Medulla oblongata (tissue), 1 donor: ENCODE measurements at regions not wholly inside any gene's neighbourhood (a gene's known extent, or its start where the extent isn't known, plus 50 kb on each side); places are given as distances from the start of the nearest gene placed in this dataset.

Experiments
- DNase-seq: peaks from one replicate; pipeline ENCODE4 v3.0.0-alpha.2; 2015; ENCODE audit errors: extremely low spot score

GRCh38 chr15:98025237-98025636 lies 64.7 kb downstream of the ARRDC4 start:
- no peak for DNase-seq

DNA sequence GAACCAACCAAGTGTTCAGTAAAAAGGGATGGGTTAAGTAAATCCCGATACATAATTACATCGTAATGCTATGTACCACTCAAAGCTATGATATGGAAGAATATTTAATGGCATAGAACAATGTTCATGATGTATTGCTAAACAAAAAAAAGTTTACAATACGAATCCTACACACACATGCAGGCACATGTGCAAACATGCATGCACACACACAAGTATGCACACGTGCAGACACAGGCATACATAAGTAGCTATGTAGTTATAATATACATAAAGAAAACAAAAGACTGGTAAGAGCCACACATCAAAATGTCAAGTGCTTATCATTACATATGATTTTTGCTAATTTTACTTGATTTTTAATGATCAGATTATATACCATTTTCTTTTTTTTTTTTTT lies 74.2 kb downstream of the ARRDC4 start:
- DNase-seq, result no peak

DNA sequence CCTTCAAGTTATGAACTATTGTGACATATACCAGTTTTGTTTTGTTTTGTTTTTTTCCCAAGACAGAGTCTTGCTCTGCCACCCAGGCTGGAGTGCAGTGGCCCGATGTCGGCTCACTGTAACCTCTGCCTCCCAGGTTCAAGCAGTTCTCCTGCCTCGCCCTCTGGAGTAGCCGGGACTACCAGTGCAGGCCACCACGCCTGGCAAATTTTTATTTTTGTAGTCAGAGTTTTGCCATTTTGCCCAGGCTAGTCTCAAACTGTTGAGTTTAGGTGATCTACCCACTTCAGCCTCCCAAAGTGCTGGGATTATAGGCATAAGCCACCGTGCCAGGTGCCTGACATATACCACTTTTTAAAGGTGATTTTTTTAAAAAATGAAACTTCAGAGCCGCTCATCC lies 74.6 kb downstream of the ARRDC4 start:
- no peak for DNase-seq

GRCh38 chr15:98035577-98036010 lies 75.1 kb downstream of the ARRDC4 start:
- no peak for DNase-seq

GRCh38 chr15:98039596-98039995 lies 79.1 kb downstream of the ARRDC4 start:
- DNase-seq, result no peak

- DNase-seq, result no peak
Observed at GRCh38 chr15:98040146-98040545, 79.6 kb downstream of the ARRDC4 start.

DNA sequence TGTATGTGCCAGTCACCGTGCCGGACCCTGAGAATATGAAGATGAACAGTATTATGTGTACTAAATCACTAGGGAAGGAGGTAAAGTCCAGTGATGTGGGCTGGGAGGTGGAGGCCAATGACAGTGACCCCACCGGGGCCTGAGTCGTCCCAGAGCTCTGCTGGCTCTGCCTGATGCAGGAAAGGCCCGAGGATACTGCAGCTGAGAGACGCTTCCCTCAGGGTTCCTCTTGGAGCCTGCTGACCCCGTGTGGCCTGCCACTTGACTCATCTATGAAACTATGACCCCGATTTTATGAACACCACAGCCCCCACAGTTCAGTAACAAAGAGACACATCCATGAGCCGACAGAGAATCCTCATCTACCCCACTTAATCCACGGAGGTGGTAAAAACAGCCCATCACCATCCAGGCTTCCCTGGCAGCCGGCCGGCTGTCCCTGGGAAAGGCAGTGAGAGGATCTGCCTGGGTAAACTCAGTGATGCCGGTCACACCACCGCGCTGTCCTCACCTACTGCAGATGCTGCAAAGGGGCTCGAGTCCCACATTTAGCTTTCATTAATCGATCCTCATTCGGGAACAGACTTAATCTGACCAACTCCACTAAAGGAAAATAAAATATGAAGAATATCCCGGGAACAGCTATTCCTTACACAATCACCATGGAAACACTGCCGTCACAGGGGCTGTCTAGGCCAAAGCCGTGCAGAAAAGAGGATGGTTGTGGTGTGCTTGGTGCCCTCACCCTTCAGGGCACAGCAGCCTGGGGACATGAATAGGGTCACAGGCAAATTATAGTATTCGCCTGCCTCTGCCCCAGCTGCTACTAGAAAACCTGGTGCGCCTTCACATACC lies 82.9 kb downstream of the ARRDC4 start:
- peak; percentile 22 for DNase-seq

- no peak for DNase-seq
Observed at GRCh38 chr15:98051734-98052133, 91.2 kb downstream of the ARRDC4 start.

GRCh38 chr15:98057453-98057852 lies 97.0 kb downstream of the ARRDC4 start:
- DNase-seq, result no peak

DNA sequence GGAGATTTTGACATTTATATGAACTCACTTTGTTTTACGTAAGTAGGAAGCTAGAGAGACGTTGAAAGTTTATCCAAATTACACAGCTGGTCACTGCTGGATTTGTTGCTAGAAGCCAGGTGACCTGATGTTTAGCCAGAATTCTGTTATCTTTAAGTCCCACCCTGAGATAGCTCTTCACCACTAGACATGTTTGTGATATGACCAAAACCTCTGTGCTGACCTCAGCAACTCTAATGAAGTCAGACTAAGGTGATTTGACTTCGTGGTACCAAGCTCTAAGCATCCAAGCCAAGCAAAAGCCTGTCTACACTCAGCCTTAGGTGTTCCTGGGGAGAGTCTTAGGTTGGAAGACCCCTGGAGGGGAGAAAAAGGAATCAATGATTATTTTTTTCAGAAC lies 102.4 kb downstream of the ARRDC4 start:
- no peak for DNase-seq

DNA sequence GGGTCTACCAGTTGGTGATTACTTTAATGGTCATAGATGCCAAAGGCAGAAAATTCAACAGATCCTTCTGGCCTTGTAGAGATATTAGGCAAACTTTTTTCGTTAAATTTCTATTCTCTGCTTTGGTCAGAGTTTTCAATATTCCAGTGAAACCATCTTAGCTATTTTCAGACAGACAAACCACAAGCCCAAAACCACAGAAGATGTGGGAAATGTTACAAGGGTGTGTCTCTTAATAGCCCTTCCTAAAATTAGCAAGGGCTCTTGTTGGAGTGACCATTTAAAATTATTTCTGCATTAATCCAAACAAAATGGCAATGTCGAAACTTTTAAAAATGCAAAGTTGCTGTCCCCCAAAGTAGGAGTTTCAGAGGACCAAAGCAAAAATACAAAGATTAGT lies 102.8 kb downstream of the ARRDC4 start:
- DNase-seq, result no peak

- no peak for DNase-seq
Observed at GRCh38 chr15:98063871-98064270, 103.4 kb downstream of the ARRDC4 start.

- no peak for DNase-seq
Observed at GRCh38 chr15:98067339-98067738, 106.8 kb downstream of the ARRDC4 start.

GRCh38 chr15:98069256-98069655 lies 108.8 kb downstream of the ARRDC4 start:
- DNase-seq, result no peak

GRCh38 chr15:98070137-98070536 lies 109.6 kb downstream of the ARRDC4 start:
- no peak for DNase-seq

DNA sequence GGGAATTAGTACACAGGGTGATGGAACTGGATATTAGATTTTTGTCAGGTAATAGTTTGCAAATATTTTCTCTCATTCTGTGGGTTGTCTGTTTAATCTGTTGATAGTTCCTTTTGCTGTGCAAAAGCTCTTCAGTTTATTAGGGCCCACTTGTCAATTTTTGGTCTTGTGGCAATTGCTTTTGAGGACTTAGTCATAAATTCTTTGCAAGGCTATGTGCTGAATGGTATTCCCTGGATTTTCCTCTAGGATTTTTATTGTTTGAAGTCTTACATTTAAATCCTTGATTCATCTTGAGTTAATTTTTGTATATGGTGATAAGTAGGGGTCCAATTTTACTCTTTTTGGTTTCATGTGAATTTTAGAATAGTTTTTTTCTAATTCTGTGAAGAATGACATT lies 111.3 kb downstream of the ARRDC4 start:
- no peak for DNase-seq

DNA sequence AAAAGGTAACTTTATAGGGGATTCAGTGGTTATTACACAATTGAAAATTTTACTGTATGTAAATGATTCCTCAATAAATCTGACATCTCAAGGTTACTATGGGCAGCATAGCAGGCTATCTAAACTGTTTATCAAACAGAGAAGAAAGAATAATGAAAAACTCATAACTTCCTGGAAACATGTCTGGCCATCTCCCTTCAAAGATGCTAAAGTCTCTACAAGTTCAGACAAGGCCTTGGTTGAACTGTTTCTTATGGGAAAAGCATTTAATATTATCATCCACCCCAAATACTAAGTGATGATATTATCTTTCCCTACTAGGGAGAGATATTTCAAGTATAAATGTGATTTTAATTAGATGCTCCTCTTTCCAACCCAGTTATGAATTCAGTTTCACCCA lies 114.9 kb downstream of the ARRDC4 start:
- no peak for DNase-seq

DNA sequence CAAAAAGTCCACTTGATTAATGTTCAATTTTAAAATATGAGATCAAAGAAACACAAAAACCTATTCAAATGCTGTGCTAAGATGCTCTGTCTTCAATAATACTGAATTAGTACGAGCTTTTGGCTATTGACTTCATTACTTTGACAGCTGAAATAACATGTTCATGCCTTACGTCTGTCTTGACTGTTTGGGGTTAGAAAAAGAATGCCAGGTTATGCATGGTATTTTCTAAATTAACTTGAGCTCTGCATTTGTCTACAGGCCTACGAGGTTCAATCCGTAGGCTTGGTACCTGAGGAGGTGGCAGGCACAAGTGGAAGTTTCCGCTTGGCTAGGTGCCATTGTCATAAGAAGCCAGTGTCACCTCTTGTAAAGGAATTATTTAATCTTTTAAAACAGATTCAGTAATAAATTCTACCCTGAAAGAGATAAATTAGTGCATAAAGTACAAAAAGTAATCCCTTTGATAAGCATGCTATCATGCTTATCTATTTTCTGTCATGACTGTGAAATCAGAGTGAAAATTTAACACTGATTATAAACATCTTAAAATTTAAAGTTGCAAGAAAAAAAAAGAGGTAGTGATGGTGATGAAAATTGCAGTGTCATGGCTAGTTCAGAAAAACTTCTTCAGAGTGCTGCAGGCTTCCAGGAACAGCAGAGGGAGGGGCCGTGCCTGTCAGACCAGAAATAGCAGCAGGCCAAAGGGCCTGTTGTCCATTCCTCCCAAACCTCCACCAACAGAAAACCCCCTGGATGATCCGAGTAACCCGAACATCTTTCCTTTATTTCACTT lies 115.7 kb downstream of the ARRDC4 start:
- peak; percentile 14 for DNase-seq

- DNase-seq, result no peak
Observed at GRCh38 chr15:98077186-98077585, 116.7 kb downstream of the ARRDC4 start.

DNA sequence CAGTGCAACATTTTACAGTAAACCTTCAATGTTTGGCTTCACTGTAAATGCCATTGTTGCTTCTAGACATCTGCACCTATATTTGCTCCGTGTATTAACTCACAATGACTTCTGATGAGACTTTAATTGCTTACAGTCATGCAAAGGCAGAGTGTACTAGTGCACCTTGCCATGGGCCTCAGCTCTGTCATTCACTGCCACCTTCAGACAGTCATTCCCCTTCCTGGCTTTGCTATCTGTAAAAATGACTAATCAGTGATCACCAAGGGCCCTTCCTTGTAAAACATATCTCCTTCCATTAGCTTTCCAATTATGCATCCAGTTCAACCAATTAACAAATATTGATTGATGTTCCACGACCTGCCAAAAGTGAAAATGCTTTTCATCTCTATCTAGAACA lies 120.3 kb downstream of the ARRDC4 start:
- no peak for DNase-seq

DNA sequence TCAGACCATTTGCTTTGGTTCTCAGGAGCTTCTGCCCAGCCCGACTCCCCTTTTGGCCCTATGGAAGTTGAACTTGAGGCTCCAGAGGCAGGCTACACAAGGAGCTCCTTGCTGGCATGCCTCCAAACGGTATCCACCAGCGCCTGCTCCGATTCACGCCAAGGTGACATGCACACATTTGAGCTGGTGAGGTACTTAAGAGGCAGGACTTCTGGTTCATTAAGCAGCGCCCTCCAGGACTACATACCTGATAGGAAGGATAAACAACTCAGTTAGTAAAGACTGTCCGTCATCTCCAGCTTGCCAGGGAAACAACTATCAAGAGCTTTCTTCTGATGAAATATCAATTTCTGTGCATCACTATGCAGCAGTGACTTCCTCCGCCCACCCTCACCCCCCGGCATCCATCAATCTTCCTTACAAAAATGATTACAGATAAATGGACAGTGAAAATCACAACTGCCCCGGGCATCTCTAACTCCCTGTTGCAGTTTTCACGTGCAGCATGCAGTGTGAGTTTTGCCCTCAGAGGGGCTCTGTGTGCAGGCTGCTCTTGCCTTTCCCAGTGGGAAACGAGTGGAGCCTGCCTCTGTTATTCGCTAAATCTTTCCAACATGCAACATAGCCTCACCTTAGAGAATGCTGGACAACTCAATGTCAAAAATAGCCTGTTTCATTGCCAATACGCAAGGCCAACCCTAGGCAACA lies 122.9 kb downstream of the ARRDC4 start:
- no peak for DNase-seq

DNA sequence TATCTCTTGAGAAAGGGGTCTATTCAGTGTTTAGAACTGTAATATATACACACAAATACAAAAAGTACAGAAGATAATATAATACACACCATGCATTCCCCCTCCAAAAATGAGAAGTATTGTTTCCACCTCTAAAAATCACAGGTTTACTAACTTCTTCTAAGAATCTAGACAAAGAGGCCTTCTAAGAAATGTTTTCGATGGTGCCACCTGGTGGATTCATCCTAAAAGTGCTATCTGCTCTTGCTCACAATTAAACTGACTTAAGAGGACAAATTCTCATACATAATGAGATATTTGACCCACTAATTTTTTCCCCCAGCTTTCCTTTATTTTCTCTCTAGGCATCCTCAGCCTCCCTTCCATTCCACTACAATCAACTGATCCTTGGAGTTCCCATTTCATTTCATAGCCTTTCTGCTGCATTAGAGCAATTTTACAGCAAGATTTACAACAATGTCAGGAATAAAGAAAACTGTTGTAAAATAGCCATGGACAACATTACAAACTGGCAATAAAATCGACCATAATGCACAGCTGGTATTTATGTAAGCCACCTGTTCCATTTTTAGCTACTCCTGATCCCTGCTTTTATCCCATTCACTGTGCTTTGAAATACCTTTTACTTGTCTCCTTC lies 124.6 kb downstream of the ARRDC4 start:
- peak; percentile 88 for DNase-seq
